ENCODE measurements at regions not wholly inside any gene's neighbourhood (a gene's known extent, or its start where the extent isn't known, plus 50 kb on each side); places are given as distances from the start of the nearest gene placed in this dataset.

DNA sequence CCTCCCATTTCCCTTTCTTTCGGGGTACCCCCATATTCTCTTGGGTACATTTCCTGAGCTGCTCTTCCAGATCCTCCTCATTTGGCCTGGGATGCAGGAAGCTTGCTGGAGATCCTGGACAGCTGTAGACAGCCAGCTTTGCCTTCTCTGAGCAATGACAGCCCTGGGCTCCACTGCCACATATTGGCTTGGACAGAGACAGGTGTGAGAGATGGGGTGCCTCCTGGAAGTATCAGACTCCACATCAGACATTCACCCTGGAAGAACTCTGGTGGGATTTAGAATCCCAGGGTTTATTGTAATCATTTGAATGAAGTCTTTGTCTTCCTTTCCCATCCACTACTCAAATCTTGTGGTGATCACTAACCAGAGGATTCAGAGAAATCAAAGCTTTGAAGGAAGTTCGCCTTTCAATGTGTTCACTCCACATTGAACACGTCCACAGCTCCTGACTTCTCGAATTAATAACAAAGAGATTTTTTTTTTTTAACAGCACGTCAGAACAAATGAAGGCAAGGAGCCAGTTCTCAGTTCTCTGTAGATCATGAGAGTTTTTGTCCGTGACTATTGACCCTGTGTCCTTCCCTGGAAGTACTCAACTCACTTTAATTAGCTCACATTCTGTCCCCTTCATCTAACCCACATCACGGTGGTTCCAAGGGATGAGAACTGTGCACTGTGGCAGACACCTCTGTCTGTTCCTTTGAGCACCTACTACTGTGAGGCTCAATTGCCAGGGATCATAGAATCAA, 377.6 kb upstream of the TRIB2 start:
- TF ChIP-seq, protein P1, sequence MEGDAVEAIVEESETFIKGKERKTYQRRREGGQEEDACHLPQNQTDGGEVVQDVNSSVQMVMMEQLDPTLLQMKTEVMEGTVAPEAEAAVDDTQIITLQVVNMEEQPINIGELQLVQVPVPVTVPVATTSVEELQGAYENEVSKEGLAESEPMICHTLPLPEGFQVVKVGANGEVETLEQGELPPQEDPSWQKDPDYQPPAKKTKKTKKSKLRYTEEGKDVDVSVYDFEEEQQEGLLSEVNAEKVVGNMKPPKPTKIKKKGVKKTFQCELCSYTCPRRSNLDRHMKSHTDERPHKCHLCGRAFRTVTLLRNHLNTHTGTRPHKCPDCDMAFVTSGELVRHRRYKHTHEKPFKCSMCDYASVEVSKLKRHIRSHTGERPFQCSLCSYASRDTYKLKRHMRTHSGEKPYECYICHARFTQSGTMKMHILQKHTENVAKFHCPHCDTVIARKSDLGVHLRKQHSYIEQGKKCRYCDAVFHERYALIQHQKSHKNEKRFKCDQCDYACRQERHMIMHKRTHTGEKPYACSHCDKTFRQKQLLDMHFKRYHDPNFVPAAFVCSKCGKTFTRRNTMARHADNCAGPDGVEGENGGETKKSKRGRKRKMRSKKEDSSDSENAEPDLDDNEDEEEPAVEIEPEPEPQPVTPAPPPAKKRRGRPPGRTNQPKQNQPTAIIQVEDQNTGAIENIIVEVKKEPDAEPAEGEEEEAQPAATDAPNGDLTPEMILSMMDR (IDR thresholded peaks at IDR 0.05; ENCODE audit: insufficient read depth, missing control alignments): no peak
- no peak for DNase-seq (ENCODE audit: insufficient read length, low spot score)
- FAIRE-seq: no peak

DNA sequence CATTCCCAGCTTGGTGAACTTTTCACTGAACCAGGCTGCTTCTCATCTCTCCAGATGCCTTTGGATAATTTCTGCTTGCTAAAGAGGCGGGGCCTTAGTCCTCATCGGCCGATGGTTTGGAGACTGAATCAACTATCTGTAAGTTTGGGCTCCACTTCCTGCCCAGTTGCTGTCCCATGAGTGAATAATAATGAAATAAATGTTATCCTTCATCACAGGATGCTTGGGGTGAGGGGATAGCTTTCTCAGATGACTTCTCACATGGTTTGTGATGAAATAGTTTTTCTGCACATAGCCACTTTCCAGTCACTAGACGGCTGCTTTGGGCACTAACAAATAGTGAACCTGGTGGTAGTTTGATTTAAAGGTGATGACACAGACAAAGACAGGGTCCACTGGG, 376.6 kb upstream of the TRIB2 start:
- no peak for DNase-seq (ENCODE audit: insufficient read length, low spot score)
- TF ChIP-seq, protein P1 (IDR thresholded peaks at IDR 0.05; ENCODE audit: insufficient read depth, missing control alignments): no peak
- FAIRE-seq: no peak

DNA sequence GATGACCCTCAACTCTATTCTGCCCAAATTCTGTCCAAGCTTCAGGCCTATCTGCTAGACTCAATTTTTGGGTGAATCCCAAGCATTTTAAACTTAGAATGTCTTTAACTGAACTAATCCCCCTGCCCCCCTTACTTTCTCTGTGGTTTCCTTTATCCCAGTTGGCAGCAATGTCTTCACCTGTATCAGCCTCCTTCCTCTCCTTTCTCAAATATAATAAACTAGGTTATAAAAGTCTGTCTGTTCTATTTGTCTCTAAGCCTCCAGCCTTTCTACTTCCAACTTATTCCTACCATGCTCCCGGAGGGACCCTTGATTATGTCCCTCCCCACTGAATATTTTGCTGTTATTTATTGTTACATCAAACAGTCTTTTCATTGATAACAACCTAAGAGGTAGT, 375.5 kb upstream of the TRIB2 start:
- FAIRE-seq (no peak), DNase-seq (ENCODE audit: insufficient read length, low spot score) (no peak)
- TF ChIP-seq, protein P1 (IDR thresholded peaks at IDR 0.05; ENCODE audit: insufficient read depth, missing control alignments): no peak

DNA sequence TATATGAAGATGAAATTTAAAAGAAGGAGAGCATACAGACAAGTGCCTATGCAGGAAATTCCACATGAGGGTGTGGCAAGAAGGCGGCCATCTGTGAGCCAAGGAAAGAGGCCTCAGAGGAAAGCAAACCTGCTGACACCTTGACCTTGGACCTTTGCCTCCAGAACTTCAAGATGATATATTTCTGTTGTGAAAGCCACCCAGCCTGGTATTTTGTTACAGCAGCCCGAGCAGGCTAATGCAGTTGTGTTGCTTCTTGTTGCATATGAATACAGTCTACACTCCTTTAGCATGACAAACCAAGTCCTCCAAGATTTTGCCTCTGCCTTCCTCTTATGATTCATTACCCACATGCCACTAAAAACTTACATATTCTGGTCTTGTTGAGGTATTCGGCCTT, 374.8 kb upstream of the TRIB2 start:
- FAIRE-seq (no peak), DNase-seq (ENCODE audit: insufficient read length, low spot score) (no peak)
- TF ChIP-seq, protein P1 (IDR thresholded peaks at IDR 0.05; ENCODE audit: insufficient read depth, missing control alignments): no peak

DNA sequence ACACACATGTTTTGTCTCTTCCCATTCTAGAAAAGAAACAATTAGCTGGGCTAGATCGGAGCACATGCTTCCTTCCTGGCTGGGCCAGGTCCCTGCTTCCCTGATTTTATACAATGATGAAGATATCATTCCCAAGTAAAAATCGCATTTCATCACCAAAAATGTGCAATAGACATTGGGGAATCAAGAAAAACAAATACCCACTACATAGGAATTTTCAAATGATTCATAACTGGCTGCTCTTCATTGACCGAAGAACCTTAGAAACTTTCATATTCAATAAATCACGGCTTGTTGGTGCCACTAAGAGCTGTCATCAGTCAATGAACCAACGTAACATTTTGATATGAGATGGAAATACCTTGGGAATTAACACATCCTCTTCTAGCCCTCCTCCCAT, 373.6 kb upstream of the TRIB2 start:
- TF ChIP-seq, protein P1 (IDR thresholded peaks at IDR 0.05; ENCODE audit: insufficient read depth, missing control alignments): no peak
- FAIRE-seq (no peak), DNase-seq (ENCODE audit: insufficient read length, low spot score) (no peak)

DNA sequence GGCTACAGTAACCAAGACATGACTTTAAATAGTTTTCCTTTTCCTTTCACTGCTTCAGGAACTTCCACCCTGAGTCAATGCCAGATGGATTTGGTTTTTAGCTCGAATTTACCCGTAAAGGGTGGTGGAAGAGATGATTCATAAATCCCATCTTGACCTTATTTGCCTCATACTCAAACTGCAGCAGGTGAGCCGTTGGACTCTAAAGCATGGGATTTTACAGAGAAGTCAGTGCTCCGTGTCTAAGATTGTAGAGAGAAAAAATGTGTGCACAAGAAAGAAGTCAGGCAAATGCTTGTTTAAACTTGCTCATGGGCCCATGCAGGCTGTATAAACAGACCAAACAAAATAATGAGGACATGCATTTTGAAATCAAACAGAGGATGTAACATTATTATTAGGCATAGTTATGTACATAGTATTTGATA, 369.7 kb upstream of the TRIB2 start:
- FAIRE-seq: no peak
- DNase-seq (ENCODE audit: insufficient read length, low spot score): no peak
- TF ChIP-seq, protein P1 (IDR thresholded peaks at IDR 0.05; ENCODE audit: insufficient read depth, missing control alignments): no peak

DNA sequence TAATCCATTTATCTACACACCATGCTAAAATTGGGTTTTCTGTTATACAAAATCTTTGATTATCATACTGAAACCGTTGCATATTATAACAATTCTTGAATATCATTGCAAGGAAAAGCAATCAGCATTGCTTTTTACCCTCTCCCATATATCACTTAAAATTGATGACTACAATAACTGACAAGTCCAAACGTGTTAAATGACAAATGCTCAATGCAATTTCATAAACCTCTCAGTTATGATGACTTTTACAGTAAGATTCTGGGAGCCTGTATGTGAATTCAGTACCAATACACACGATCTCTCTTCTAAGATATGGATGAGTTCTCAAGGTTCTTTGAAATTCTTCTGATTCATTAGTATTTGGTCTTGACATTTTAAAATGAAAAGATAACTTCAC, 368.5 kb upstream of the TRIB2 start:
- FAIRE-seq (no peak), DNase-seq (ENCODE audit: insufficient read length, low spot score) (no peak)
- TF ChIP-seq, protein P1 (IDR thresholded peaks at IDR 0.05; ENCODE audit: insufficient read depth, missing control alignments): no peak
